ENCODE measurements at regions not wholly inside any gene's neighbourhood (a gene's known extent, or its start where the extent isn't known, plus 50 kb on each side); places are given as distances from the start of the nearest gene placed in this dataset.
"Not testable (repeated sequence)": the region's sequence is repeated elsewhere in the genome, so short reads cannot be mapped to it uniquely, and the experiment has no call there.

GRCh38 chr19:30066781-30067759, 125.0 kb downstream of the URI1 start:
- ATAC-seq (no peak), DNase-seq (ENCODE audit: low read depth, low spot score) (no peak)
- no peaks in the 10 kb centered on the region for H3K79me2 ChIP-seq (ENCODE audit: insufficient read depth, low read length)
- H4K20me1 ChIP-seq (ENCODE audit: insufficient read depth), result no peaks in the 10 kb centered on the region
- no peak overlapping the region for H3K4me3 ChIP-seq (replicated peaks in 1 of 2; ENCODE audit: low read depth in 1 of 2, low read length in 2 of 2)
- H3K9ac ChIP-seq (ENCODE audit: low read length), result no peak overlapping the region
- no peaks in the 10 kb centered on the region for H3K9me3 ChIP-seq (ENCODE audit: control insufficient read depth in 1 of 2, insufficient read depth in 1 of 2, low read depth in 1 of 2, low read length in 2 of 2)
- no peaks in the 10 kb centered on the region for H3K4me1 ChIP-seq (ENCODE audit: control insufficient read depth in 1 of 2, insufficient read depth in 2 of 2, low read length in 2 of 2)
- intact Hi-C loops (cut with micrococcal nuclease), result no loop called here
- ChIA-PET CTCF (no interaction called here), POLR2A (no interaction called here), RAD21 (ENCODE audit: low non-redundant PET in 1 of 2, low total read pairs in 2 of 2, uncharacterized antibody in 2 of 2, unreplicated experiment in 2 of 2) (no interaction called here)
- H3K36me3 ChIP-seq (ENCODE audit: control insufficient read depth in 1 of 2, insufficient read depth in 2 of 2, low read length in 2 of 2), result no peaks in the 10 kb centered on the region
- BruUV-seq (replicated peaks), result no TSS peak
- no peak overlapping the region for H2AFZ ChIP-seq (ENCODE audit: low read depth, low read length, poor library complexity, severe bottlenecking)
- no peaks in the 10 kb centered on the region for H3K9me2 ChIP-seq (ENCODE audit: insufficient read depth)
- no peak overlapping the region for H3K4me2 ChIP-seq (ENCODE audit: low read length)
- no peak for TF ChIP-seq EGR1 (IDR thresholded peaks at IDR 0.05; ENCODE audit: low read depth)
- TF ChIP-seq, protein P1, sequence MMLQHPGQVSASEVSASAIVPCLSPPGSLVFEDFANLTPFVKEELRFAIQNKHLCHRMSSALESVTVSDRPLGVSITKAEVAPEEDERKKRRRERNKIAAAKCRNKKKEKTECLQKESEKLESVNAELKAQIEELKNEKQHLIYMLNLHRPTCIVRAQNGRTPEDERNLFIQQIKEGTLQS (IDR thresholded peaks at IDR 0.05), result no peak
- no peak for TF ChIP-seq SIN3A (IDR thresholded peaks at IDR 0.05; ENCODE audit: low read depth)
- no peak for TF ChIP-seq POLR2A (IDR thresholded peaks at IDR 0.05; ENCODE audit: borderline replicate concordance, extremely low read depth, insufficient read depth, insufficient read length)
- TF ChIP-seq TCF7L2 (IDR thresholded peaks at IDR 0.05; ENCODE audit: borderline replicate concordance, extremely low read depth, insufficient read depth, insufficient read length), result no peak
- no peak for TF ChIP-seq EZH2 (IDR thresholded peaks at IDR 0.05)
- no peak for TF ChIP-seq YY1 (IDR thresholded peaks at IDR 0.05; ENCODE audit: extremely low read depth, insufficient replicate concordance, low read depth, low read length)
- TF ChIP-seq JUND (IDR thresholded peaks at IDR 0.05), result no peak
- no peak for TF ChIP-seq EZH2phosphoT487 (IDR thresholded peaks at IDR 0.05; ENCODE audit: borderline replicate concordance)
- no peak for TF ChIP-seq ZFX (IDR thresholded peaks at IDR 0.05)
- no peak for TF ChIP-seq SRF (IDR thresholded peaks at IDR 0.05; ENCODE audit: low read depth)
- no peak overlapping the region for H3K27ac ChIP-seq (ENCODE audit: low read depth, low read length)
- H3K27me3 ChIP-seq (ENCODE audit: insufficient read depth, low read length), result no peaks in the 10 kb centered on the region

GRCh38 chr19:30067956-30068506, 126.0 kb downstream of the URI1 start:
- H3K27ac ChIP-seq (ENCODE audit: low read depth, low read length); H3K36me3 ChIP-seq (ENCODE audit: control insufficient read depth in 1 of 2, insufficient read depth in 2 of 2, low read length in 2 of 2); H3K9me2 ChIP-seq (ENCODE audit: insufficient read depth); H3K79me2 ChIP-seq (ENCODE audit: insufficient read depth, low read length); BruUV-seq (replicated peaks); H2AFZ ChIP-seq (ENCODE audit: low read depth, low read length, poor library complexity, severe bottlenecking); RAD21 ChIA-PET (ENCODE audit: low non-redundant PET in 1 of 2, low total read pairs in 2 of 2, uncharacterized antibody in 2 of 2, unreplicated experiment in 2 of 2); ATAC-seq; H3K9me3 ChIP-seq (ENCODE audit: control insufficient read depth in 1 of 2, insufficient read depth in 1 of 2, low read depth in 1 of 2, low read length in 2 of 2); H3K4me1 ChIP-seq (ENCODE audit: control insufficient read depth in 1 of 2, insufficient read depth in 2 of 2, low read length in 2 of 2); POLR2A ChIA-PET; CTCF ChIA-PET; H3K27me3 ChIP-seq (ENCODE audit: insufficient read depth, low read length); DNase-seq (ENCODE audit: low read depth, low spot score); H4K20me1 ChIP-seq (ENCODE audit: insufficient read depth); H3K4me2 ChIP-seq (ENCODE audit: low read length); intact Hi-C loops (cut with micrococcal nuclease); H3K9ac ChIP-seq (ENCODE audit: low read length); H3K4me3 ChIP-seq (replicated peaks in 1 of 2; ENCODE audit: low read depth in 1 of 2, low read length in 2 of 2): not testable (repeated sequence)
